Activated CD8-positive, alpha-beta memory T cell treated with anti-CD3 and anti-CD28 coated beads for 48 hours (primary cell): ENCODE measurements at regions not wholly inside any gene's neighbourhood (a gene's known extent, or its start where the extent isn't known, plus 50 kb on each side); places are given as distances from the start of the nearest gene placed in this dataset.
"Not testable (repeated sequence)": the region's sequence is repeated elsewhere in the genome, so short reads cannot be mapped to it uniquely, and the experiment has no call there.

Source experiments
- DNase-seq, 3 experiments: peaks; one replicate each; pipeline ENCODE4 v3.0.0-alpha.2; 2020; ENCODE audit warnings: low read depth in 2 of 3, low spot score in 2 of 3

- DNase-seq, result not testable (repeated sequence)
Measured at GRCh38 chr2:87348556-87348955, 326.9 kb upstream of the PLGLB1 start.

- DNase-seq, result not testable (repeated sequence)
Measured at GRCh38 chr2:87349006-87349405, 327.4 kb upstream of the PLGLB1 start.

GRCh38 chr2:87352178-87352934 lies 330.7 kb upstream of the PLGLB1 start:
- not testable (repeated sequence) for DNase-seq

GRCh38 chr2:87353408-87353807 lies 331.8 kb upstream of the PLGLB1 start:
- DNase-seq, result not testable (repeated sequence)

- DNase-seq, result not testable (repeated sequence)
Measured at GRCh38 chr2:87354102-87354501, 332.5 kb upstream of the PLGLB1 start.

GRCh38 chr2:87360250-87360649 lies 338.6 kb upstream of the PLGLB1 start:
- DNase-seq, result not testable (repeated sequence)

GRCh38 chr2:87360927-87361326 lies 339.3 kb upstream of the PLGLB1 start:
- DNase-seq, result not testable (repeated sequence)

GRCh38 chr2:87361805-87362204 lies 340.2 kb upstream of the PLGLB1 start:
- DNase-seq, result not testable (repeated sequence)

- DNase-seq, result not testable (repeated sequence)
Measured at GRCh38 chr2:87364379-87364778, 342.7 kb upstream of the PLGLB1 start.

- DNase-seq, result not testable (repeated sequence)
Measured at GRCh38 chr2:87365038-87365437, 343.4 kb upstream of the PLGLB1 start.

- DNase-seq, result not testable (repeated sequence)
Measured at GRCh38 chr2:87386063-87386560, 361.8 kb upstream of the PLGLB2 start.

- DNase-seq, result not testable (repeated sequence)
Measured at GRCh38 chr2:87395784-87396183, 352.1 kb upstream of the PLGLB2 start.

- DNase-seq, result not testable (repeated sequence)
Measured at GRCh38 chr2:87396551-87397265, 351.2 kb upstream of the PLGLB2 start.

GRCh38 chr2:87397276-87398065 lies 350.4 kb upstream of the PLGLB2 start:
- DNase-seq, result not testable (repeated sequence)

GRCh38 chr2:87398567-87399305 lies 349.2 kb upstream of the PLGLB2 start:
- not testable (repeated sequence) for DNase-seq

- DNase-seq, result no peak
Measured at GRCh38 chr2:87401726-87402345, 346.1 kb upstream of the PLGLB2 start.

- no peak for DNase-seq
Measured at GRCh38 chr2:87403893-87404175, 344.1 kb upstream of the PLGLB2 start.

- DNase-seq, result not testable (repeated sequence)
Measured at GRCh38 chr2:87404411-87405255, 343.3 kb upstream of the PLGLB2 start.

- DNase-seq, result not testable (repeated sequence)
Measured at GRCh38 chr2:87405531-87406216, 342.2 kb upstream of the PLGLB2 start.
